ENCODE measurements at regions not wholly inside any gene's neighbourhood (a gene's known extent, or its start where the extent isn't known, plus 50 kb on each side); places are given as distances from the start of the nearest gene placed in this dataset.

- no peak overlapping the region for H3K27ac Mint-ChIP-seq
- no peaks in the 10 kb centered on the region for H3K36me3 Mint-ChIP-seq
- no peaks in the 10 kb centered on the region for H3K9me3 Mint-ChIP-seq
- no peak for DNase-seq (ENCODE audit: low spot score in 2 of 2)
- no peak for ATAC-seq
Observed at GRCh38 chr10:10361301-10361885, 656.3 kb upstream of the CELF2 start.

- DNase-seq (ENCODE audit: low spot score in 2 of 2) (no peak), ATAC-seq (no peak)
- Mint-ChIP-seq H3K36me3 (no peaks in the 10 kb centered on the region), H3K9me3 (no peaks in the 10 kb centered on the region), H3K27ac (no peak overlapping the region)
Observed at GRCh38 chr10:10362800-10363199, 654.9 kb upstream of the CELF2 start.

DNA sequence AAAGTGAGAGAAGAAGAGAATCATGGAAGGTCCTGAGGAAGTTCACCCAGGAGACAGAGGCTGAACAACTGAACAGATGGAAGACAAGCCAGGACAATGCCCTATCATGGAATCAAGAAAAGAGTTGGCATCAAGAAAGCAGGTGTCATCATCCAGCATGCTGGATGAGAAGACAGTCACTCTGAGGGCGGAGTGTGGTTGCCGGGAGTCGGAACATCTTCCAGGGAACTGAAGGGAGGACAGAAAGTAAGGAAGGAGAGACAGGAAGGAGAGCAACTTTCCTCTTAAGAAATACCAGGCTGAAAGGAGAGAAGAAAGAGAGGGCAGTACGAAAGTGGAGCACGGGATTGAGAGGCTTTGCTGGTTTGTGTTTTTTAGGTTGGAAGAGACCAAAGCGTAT, 654.5 kb upstream of the CELF2 start:
- Mint-ChIP-seq H3K36me3 (no peaks in the 10 kb centered on the region), H3K27ac (peak overlapping the region in 1 of 2 donors; percentile 5), H3K9me3 (no peaks in the 10 kb centered on the region)
- DNase-seq (ENCODE audit: low spot score in 2 of 2) (no peak), ATAC-seq (no peak)

DNA sequence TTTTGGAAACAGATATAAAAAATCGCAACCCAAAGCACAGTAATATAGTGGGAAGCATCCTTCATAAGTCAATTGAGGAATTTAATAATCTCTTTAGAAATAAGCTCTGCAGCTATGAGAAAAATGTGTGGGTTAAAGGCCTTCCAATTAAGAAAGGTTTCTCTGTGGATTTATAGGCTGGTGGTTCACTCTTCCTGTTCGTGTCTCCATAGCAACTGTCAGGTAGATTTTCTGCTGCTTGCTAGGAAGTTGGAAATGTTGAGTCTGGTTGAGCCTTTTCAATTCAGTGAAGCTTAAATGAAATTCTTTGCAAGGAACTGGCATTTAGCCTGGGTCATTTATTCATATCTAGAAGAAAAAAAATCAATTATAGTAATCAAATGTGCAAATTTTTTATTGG, 652.8 kb upstream of the CELF2 start:
- ATAC-seq (no peak), DNase-seq (ENCODE audit: low spot score in 2 of 2) (no peak)
- Mint-ChIP-seq H3K9me3 (no peaks in the 10 kb centered on the region), H3K27ac (no peak overlapping the region), H3K36me3 (no peaks in the 10 kb centered on the region)

DNA sequence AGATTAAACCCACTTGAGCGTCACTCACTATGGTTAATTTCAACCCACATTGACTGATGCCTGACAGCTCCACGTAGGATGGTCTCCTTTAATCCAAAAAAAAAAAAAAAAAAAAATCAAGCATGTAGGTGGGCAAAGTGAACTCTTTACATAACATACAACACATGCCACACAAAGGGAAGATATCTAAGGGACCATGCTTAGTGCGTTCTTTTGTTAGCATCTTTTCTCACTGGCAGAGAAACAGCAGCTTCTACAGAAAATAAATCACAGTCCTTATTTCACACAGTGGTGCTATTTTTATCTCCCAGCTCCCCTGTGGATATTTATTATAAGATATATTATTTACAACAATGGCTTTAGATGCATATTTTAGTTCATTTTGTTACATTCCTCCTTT, 652.0 kb upstream of the CELF2 start:
- no peak overlapping the region for H3K27ac Mint-ChIP-seq
- DNase-seq (ENCODE audit: low spot score in 2 of 2) (no peak), ATAC-seq (no peak)
- H3K9me3 Mint-ChIP-seq, result no peaks in the 10 kb centered on the region
- H3K36me3 Mint-ChIP-seq, result no peaks in the 10 kb centered on the region

GRCh38 chr10:10366836-10367235, 650.8 kb upstream of the CELF2 start:
- no peak overlapping the region for H3K27ac Mint-ChIP-seq
- H3K36me3 Mint-ChIP-seq, result no peaks in the 10 kb centered on the region
- no peak for ATAC-seq
- H3K9me3 Mint-ChIP-seq, result no peaks in the 10 kb centered on the region
- no peak for DNase-seq (ENCODE audit: low spot score in 2 of 2)

DNA sequence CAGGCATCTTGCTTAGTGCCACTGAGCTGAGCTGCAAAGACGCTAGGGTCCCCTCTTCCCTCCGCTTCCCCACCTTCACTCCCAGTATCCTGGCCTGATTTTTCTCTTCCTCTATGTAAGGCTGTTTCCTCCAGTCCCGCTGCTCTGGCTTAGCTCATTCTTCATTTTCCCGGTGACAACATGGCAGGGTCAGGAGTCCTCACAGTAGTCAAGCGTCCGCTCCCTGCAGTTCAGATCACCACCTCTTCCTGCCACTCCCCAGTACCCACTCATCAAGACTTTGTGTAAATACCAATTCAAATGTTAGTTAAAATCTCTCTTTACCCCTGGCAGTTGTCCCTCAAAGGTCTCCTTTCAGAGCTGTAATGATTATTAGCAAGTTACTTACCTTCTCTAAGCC, 650.4 kb upstream of the CELF2 start:
- Mint-ChIP-seq H3K36me3 (no peaks in the 10 kb centered on the region), H3K9me3 (no peaks in the 10 kb centered on the region), H3K27ac (no peak overlapping the region)
- no peak for DNase-seq (ENCODE audit: low spot score in 2 of 2)
- ATAC-seq, result no peak

GRCh38 chr10:10368951-10369576, 648.6 kb upstream of the CELF2 start:
- Mint-ChIP-seq H3K36me3 (no peaks in the 10 kb centered on the region), H3K27ac (no peak overlapping the region), H3K9me3 (no peaks in the 10 kb centered on the region)
- DNase-seq (ENCODE audit: low spot score in 2 of 2) (no peak), ATAC-seq (no peak)

DNA sequence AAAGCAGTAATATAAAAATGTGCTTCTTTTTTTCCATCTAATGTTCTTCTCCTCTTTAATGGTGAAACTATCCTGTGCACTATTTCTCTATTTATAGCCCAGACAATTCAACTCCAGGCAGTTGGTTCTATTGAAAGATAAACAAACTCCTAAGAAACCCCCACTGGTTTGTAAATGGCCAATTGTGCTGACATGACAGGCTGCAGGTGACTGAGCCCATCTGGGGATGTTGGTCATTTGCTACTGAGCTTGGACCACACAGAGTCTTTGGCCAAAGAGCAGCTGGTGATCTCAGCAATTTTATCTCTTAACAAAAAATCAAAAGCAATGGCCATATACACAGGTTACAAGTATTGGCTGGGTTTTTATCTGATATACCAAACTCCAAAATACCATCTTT, 631.8 kb upstream of the CELF2 start:
- ATAC-seq (no peak), DNase-seq (ENCODE audit: low spot score in 2 of 2) (no peak)
- Mint-ChIP-seq H3K9me3 (no peaks in the 10 kb centered on the region), H3K36me3 (no peaks in the 10 kb centered on the region), H3K27ac (no peak overlapping the region)

DNA sequence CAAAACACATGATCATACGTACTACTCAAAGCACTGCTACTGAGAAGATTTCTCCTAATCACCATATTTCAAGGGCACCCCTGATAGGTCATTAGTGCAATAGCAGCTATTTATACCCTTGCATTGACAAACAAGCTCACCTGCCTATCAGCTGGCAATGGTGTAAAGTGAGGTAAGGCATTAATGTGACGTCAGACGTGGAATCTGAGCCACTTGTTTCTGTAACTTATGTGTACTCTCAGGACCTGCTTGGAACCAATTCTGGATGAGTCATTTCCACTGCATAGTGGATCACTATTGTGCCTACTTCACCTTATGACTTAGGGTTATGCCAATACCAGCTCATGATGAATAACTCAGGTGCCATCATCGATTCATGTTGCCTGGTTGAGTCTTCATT, 628.5 kb upstream of the CELF2 start:
- H3K9me3 Mint-ChIP-seq, result no peaks in the 10 kb centered on the region
- H3K27ac Mint-ChIP-seq, result no peak overlapping the region
- peaks cover 0 to 9% of the 10 kb centered on the region in 2 donors for H3K36me3 Mint-ChIP-seq
- no peak for DNase-seq (ENCODE audit: low spot score in 2 of 2)
- no peak for ATAC-seq

DNA sequence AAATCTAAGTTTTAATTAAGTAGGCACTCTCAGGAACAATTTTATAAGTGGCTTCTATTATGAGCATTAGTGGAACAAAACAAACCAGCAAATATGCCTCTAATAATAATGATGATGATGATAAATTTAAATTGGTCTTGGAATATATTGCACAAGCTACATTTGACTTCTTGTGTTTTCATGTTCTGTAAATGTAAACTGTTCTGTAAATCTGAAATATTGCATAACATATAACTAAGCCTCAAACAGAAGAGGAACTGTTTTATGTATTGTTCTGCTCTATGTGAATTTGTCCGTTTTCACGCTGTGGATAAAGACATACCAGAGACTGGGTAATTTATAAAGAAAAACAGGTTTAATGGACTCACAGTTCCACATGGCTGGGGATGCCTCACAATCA, 625.2 kb upstream of the CELF2 start:
- H3K9me3 Mint-ChIP-seq, result peaks cover 0 to 3% of the 10 kb centered on the region in 2 donors
- DNase-seq (ENCODE audit: low spot score in 2 of 2), result no peak
- peaks cover 0 to 9% of the 10 kb centered on the region in 2 donors for H3K36me3 Mint-ChIP-seq
- ATAC-seq, result no peak
- no peak overlapping the region for H3K27ac Mint-ChIP-seq

DNA sequence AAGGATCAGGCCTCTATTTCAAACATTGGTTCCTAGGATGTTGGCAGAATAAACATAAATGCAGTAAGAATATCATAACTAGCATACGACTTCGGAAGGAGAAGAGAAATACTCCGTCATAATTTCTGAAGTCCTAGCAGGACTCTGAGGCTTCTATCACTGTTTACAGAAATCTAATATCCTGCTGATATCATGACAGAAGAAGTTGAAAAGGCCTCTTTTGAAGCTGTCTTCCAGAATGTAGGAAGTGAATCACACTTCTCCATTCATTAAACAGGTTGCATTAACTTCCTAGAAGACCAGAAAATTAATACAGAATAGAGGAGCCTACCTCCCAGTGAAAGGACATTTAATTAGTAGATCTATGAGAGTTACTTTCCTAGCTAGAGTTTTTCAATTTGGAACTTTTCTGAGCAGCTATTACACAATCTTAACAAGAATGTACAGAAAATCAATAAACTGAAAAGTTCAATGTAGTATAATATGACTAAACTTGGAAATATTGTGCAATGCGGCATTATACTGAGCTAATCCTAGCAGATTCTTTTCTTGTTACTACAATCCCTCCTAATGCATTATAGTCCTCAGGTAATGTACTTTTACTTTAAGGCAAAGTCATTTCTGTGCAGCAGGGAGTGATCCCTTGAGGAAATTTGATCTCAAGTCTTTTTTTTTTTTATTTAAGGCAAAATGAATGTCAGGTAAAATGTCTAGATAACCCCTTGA, 622.6 kb upstream of the CELF2 start:
- peaks cover 0 to 3% of the 10 kb centered on the region in 2 donors for H3K9me3 Mint-ChIP-seq
- no peak for ATAC-seq
- no peak overlapping the region for H3K27ac Mint-ChIP-seq
- peaks cover 0 to 9% of the 10 kb centered on the region in 2 donors for H3K36me3 Mint-ChIP-seq
- no peak for DNase-seq (ENCODE audit: low spot score in 2 of 2)

GRCh38 chr10:10396601-10397000, 621.1 kb upstream of the CELF2 start:
- H3K27ac Mint-ChIP-seq, result no peak overlapping the region
- peaks cover 0 to 9% of the 10 kb centered on the region in 2 donors for H3K36me3 Mint-ChIP-seq
- DNase-seq (ENCODE audit: low spot score in 2 of 2), result no peak
- peaks cover 0 to 3% of the 10 kb centered on the region in 2 donors for H3K9me3 Mint-ChIP-seq
- ATAC-seq, result no peak

GRCh38 chr10:10397906-10398305, 619.8 kb upstream of the CELF2 start:
- ATAC-seq, result no peak
- peaks cover 0 to 6% of the 10 kb centered on the region in 2 donors for H3K36me3 Mint-ChIP-seq
- H3K9me3 Mint-ChIP-seq, result peaks cover 0 to 3% of the 10 kb centered on the region in 2 donors
- DNase-seq (ENCODE audit: low spot score in 2 of 2), result no peak
- H3K27ac Mint-ChIP-seq, result no peak overlapping the region

GRCh38 chr10:10403762-10404161, 613.9 kb upstream of the CELF2 start:
- H3K9me3 Mint-ChIP-seq, result peaks cover 0 to 3% of the 10 kb centered on the region in 2 donors
- ATAC-seq (no peak), DNase-seq (ENCODE audit: low spot score in 2 of 2) (no peak)
- H3K27ac Mint-ChIP-seq, result no peak overlapping the region
- H3K36me3 Mint-ChIP-seq, result peaks cover 0 to 4% of the 10 kb centered on the region in 2 donors

DNA sequence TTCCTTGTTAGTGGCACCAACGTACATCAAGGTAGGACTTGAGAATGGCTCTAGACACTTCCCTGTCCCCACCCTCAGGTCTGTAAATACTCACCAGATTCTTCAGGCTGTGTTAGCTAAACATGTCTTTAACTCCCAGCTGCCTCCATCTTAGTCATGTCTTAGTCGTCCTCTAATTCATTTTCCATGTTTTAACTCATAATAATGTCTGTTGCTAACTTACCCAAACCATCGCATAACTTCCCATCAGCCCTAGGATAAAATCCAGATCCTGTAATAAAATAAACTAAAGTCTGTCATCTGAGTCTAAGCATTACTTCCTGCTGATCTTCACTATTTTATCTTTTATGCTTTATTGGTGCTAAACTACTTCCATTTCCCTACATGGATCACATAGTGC, 600.0 kb upstream of the CELF2 start:
- Mint-ChIP-seq H3K9me3 (peaks cover 0 to 12% of the 10 kb centered on the region in 2 donors), H3K36me3 (no peaks in the 10 kb centered on the region), H3K27ac (peak overlapping the region in 1 of 2 donors; percentile 20)
- DNase-seq (ENCODE audit: low spot score in 2 of 2) (no peak), ATAC-seq (no peak)

DNA sequence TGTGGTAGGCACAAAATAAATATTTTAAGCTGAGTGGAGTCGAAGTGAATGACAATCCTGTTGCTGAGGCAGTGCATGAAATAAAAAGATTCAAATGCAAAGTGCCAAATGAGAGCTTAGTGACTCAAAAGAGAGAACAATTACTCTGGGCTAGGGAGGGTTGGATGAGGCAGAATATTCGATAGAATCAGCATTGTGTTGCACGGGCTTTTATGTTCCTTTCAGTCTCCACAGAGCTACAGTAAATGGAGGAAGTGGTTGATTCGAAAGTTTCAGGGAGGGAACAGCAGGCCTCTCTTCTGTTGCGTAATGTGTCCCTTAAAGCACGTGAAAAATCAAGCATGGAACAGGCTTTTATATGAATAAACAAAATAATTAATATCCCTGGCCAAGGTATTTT, 599.3 kb upstream of the CELF2 start:
- ATAC-seq, result peak; percentile 76 to 97
- peak overlapping the region in 1 of 2 donors; percentile 20 for H3K27ac Mint-ChIP-seq

DNA sequence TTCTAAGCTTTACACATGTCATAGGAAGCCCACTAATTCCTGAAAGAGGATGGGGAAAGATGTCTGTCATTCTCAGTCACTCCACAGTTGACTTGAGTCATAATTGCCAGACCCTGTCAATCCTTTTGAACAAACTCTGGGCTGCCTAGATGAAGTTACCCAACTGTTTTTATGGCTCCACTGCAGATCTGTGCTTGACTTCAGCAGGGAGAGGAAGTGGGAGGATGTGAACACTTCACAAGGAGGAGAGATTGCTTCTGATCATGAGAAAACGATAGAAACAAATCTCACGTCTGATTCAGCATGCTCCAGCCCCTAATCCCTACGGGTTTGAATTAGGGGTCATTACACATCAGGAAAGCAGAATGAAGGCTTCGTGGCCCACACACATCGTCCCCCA, 596.6 kb upstream of the CELF2 start:
- peak; percentile 13 to 40 for ATAC-seq
- DNase-seq (ENCODE audit: low spot score in 2 of 2), result no peak
- Mint-ChIP-seq H3K9me3 (peaks cover 0 to 12% of the 10 kb centered on the region in 2 donors), H3K27ac (peak overlapping the region in 1 of 2 donors; percentile 56), H3K36me3 (no peaks in the 10 kb centered on the region)

More for the DNA sequence above, 599.3 kb upstream of the CELF2 start:
- Mint-ChIP-seq H3K9me3 (peaks cover 0 to 12% of the 10 kb centered on the region in 2 donors), H3K36me3 (no peaks in the 10 kb centered on the region)
- DNase-seq (ENCODE audit: low spot score in 2 of 2), result peak in 1 of 2 donors; percentile 3

Data from activated naive CD4-positive, alpha-beta T cell treated with anti-CD3 and anti-CD28 coated beads, Interleukin-2, amount 50 U/mL, for 72 hours (primary cell).